Left colon (tissue), 2 donors: ENCODE measurements at regions not wholly inside any gene's neighbourhood (a gene's known extent, or its start where the extent isn't known, plus 50 kb on each side); places are given as distances from the start of the nearest gene placed in this dataset.
"Not testable (repeated sequence)": the region's sequence is repeated elsewhere in the genome, so short reads cannot be mapped to it uniquely, and the experiment has no call there.

Experiments
- ATAC-seq: fragments of 200-7000 bp; cut with Tn5 transposase; one replicate; pipeline ENCODE4 v1.9.1; 2020; ENCODE audit warnings: mild to moderate bottlenecking, moderate library complexity
- DNase-seq, 2 donors: peaks; one replicate each; pipeline ENCODE4 v3.0.0-alpha.2; 2020
- intact Hi-C, 2 donors: fragments of 100-400 bp; cut with DNase I in 1 of 2; cut with micrococcal nuclease in 1 of 2; formaldehyde crosslinking; loops; one replicate each; pipeline versions ENCODE4 v1.11.2 to v1.14.0; 2022; cut with DNase I, micrococcal nuclease
- donor health status: DM: no; HTN: no; CAD: no.
- donor health status: DM: yes; HTN: yes; CAD: no.

DNA sequence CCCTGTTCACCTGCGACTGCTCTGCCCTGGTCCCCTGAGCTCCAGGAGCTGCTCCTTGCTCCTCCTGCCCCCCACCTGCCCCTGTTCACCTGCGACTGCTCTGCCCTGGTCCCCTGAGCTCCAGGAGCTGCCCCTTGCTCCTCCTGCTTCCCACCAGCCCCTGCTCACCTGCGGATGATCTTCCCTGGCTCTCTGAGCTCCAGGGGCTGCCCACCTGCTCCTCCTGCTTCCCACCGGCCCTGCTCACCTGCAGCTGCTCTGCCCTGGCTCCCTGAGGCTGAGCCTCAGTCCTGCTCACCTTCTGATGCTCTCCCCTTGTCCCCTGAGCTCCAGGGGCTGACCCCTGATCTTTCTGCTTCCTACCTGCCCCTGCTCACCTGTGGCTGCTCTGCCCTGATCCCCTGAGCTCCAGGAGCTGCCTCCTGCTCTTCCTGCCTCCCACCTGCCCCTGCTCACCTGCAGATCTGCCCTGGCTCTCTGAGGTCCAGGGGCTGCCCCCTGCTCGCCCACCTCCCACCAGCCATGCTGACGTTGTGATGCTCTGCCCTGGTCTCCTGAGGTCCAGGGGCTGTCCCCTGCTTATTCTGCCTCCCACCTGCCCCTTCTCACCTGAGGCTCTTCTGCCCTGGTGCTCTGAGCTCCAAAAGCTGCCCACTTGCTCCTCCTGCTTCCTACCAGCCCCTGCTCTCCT, 219.2 kb downstream of the TMEM121 start:
- ATAC-seq, result no peak
- intact Hi-C loops, result no loop called here

GRCh38 chr14:105746124-105746514, 219.7 kb downstream of the TMEM121 start:
- ATAC-seq (no peak), DNase-seq (no peak)
- intact Hi-C loops, result no loop called here

More for the DNA sequence above, 219.2 kb downstream of the TMEM121 start:
- no peak for DNase-seq

DNA sequence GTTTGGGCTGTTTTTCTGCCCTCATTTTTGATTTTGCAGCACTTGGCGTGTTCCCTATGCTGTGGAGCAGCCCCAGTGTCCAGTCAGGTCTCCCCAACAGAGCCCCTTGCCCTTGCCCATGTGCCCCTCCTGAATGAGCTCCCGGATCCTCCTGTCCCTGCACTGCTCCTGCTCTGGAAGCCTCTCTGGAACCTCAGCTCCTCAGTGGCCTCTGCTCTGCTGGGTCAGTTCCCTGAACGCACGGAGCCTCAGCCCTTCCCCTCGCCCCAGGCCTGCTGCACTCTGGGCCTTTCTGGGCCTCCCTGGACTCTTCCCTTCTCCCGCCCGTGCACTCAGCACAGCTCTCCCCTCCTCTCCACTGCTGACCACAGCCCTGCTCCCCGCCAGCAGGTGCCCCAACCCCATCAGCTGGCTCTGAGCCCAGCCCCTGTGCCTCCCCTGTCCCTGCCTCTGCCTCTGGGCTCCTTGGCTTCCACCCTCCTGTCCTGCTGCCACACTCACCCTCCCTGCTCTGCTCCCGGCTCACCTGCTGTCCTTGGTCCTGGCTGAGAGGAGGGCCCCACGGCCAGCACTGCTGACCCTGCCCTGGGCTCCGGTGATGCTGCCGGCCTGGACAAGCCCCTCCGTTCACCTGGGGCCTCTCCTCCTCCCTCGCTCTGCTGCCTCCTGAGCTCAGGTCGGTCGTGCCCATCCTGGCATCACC, 220.6 kb downstream of the TMEM121 start:
- DNase-seq, result not testable (repeated sequence)

DNA sequence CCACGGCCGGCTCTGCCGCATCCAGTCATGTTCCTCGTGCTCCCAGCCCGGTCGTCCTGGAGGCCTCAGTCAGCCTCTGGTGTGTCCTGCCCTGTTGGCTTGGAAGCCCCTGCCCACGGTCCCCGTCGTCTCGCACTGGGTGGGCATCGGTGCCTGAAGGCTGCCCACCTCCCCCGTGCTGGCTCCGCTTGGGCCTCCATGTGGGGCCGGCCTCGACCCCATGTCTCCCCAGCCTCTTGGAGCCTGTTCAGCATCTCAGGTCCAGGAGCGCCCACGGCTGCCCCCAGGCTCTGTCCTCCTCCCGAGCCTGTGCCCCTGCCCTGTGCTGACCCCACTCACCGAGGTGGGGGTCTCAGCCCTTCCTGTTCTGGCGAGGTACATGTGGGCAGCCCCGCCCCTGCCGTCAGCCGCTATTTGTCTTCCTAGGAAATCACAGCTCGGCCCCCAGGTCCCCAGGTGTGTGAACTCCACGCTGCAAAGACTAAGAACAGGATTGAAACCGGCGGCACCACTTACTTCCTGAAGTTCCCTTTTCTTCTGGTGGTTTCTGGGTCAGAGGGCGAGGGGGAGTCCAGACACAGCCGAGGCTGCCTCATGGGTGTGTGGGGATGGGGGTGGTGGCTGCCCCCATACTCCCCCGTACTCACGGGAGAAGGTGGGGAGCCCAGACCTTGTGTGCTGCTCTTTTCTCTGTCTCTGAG, 221.3 kb downstream of the TMEM121 start:
- DNase-seq, intact Hi-C loops, ATAC-seq: not testable (repeated sequence)

More for the DNA sequence above, 220.6 kb downstream of the TMEM121 start:
- intact Hi-C loops, ATAC-seq: not testable (repeated sequence)

DNA sequence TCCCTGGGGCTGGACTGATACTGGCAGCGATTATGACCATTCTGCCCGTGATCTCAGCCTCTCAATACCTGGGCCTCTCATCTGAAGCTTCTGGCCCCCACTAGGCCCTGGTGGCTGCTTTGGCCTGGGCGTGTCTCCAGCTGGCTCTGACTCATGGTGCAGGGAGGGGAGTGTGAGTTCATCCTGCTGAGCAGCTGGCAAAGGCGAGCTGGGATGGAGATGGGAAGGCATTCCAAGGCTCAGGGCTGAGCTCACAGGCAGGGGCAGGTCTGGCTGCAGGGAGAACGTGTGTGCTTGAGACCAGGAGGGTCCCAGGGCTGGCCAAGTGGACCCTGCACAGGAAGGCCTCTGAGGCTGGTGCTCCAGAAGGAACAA, 221.8 kb downstream of the TMEM121 start:
- ATAC-seq (no peak), DNase-seq (no peak)
- intact Hi-C loops, result no loop called here

- DNase-seq, ATAC-seq, intact Hi-C loops: not testable (repeated sequence)
These were observed 222.3 kb downstream of the TMEM121 start for GRCh38 chr14:105748710-105749109.

DNA sequence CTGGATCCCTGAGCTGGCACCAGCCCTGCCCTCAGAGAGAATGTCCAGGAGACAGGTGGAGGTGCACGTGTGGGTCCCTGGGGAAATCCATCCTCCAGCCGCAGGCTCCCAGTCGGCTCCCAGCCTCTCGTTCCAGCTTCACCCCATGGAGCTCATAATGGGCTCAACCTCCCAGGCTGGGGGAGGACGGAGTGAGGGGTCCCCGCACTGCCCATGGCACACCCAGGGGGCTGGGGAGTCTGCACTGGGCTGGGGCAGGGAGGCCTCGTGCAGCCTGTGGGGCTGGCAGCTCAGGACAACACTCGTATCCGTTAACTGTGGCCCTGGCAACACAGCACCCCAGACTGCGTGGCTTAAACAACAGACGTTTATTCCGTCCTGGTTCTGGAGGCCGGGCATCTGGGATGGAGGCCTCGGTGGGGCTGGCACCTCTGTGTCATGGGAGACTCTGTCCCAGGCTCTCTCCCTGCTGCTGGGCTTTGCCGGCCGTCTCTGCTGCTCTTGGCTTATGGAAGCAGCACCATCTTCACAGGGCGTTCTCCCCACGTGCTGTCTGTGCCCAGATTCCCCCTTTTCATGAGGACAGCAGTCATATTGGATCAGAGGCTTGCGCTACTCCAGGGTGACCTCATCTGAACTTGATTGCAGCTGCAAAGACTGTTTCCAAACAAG, 223.6 kb downstream of the TMEM121 start:
- ATAC-seq, DNase-seq, intact Hi-C loops: not testable (repeated sequence)

- ATAC-seq, DNase-seq, intact Hi-C loops: not testable (repeated sequence)
These were observed 224.9 kb downstream of the TMEM121 start for GRCh38 chr14:105751291-105751751.

DNA sequence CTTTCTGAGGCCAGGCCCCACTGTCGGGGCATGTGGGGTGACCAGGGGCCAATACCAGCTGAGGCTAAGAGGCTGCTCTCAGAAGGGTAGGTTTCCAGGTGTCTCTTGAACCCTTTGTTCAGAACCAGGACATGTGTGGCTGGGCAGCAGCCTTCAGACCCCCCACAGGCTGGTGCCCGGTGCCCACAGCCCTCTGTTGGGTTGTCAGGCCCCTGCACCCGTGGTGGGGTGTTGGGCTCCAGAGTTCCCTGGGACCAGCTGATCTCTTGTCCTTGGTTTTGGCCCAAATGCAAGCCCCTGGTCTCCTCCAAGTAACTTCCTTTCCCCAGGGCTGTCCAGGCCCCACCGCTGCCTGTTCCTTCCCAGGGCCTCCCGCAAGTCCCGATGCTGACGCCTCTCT, 226.0 kb downstream of the TMEM121 start:
- intact Hi-C loops, DNase-seq, ATAC-seq: not testable (repeated sequence)

DNA sequence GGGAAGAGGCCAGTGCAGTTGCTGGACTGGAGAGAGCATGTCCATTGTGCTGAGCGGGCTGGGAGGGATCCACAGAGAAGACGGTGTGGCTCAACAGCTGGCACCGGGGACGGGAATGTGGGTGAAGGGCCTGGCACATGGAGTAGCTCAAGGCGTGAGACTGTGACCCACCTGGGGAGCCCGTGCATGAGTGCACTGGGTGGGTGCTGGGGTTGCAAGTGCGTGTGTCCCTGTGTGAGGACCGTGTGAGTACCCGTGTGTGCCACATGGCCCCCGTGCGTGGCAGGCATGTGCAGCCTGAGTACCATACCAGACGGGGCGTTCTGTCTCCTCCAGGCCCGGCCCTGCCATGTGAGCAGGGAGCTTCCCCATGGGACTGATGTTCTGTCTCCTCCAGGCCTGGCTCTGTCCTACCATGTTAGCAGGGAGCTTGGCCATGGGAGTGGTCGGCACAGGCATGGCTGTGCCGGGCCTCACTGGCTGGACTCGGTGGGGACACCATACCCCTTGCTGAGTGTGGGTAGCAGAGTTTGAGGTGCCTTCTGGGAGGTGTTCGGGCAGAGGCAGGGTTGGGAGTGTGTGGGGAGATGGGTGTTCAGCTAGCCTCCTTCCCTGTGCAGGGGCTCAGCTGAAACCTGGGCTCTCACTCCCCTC, 234.4 kb downstream of the TMEM121 start:
- ATAC-seq (no peak), DNase-seq (no peak)
- intact Hi-C loops, result no loop called here

GRCh38 chr14:105761345-105761740, 235.0 kb downstream of the TMEM121 start:
- intact Hi-C loops, result not testable (repeated sequence)

GRCh38 chr14:105761842-105762241, 235.5 kb downstream of the TMEM121 start:
- DNase-seq (no peak), ATAC-seq (no peak)
- intact Hi-C loops, result no loop called here

More at GRCh38 chr14:105761345-105761740, 235.0 kb downstream of the TMEM121 start:
- ATAC-seq, DNase-seq: not testable (repeated sequence)

- ATAC-seq, intact Hi-C loops, DNase-seq: not testable (repeated sequence)
These were observed 235.9 kb downstream of the TMEM121 start for GRCh38 chr14:105762262-105762661.

- DNase-seq, intact Hi-C loops, ATAC-seq: not testable (repeated sequence)
These were observed 238.0 kb downstream of the TMEM121 start for GRCh38 chr14:105764254-105764901.

- ATAC-seq, DNase-seq, intact Hi-C loops: not testable (repeated sequence)
These were observed 238.9 kb downstream of the TMEM121 start for GRCh38 chr14:105765072-105765825.

- intact Hi-C loops, result no loop called here
- ATAC-seq, result no peak
- DNase-seq, result no peak
These were observed 239.7 kb downstream of the TMEM121 start for GRCh38 chr14:105765893-105766614.

GRCh38 chr14:105767315-105767714, 240.9 kb downstream of the TMEM121 start:
- DNase-seq (no peak), ATAC-seq (no peak)
- intact Hi-C loops, result no loop called here
